Osteocyte (in vitro differentiated cells): ENCODE measurements at regions not wholly inside any gene's neighbourhood (a gene's known extent, or its start where the extent isn't known, plus 50 kb on each side); places are given as distances from the start of the nearest gene placed in this dataset.

Source experiments
- DNase-seq: peaks from one replicate; pipeline ENCODE4 v3.0.0; 2021; ENCODE audit warnings: mixed read lengths; ENCODE audit not compliant: unreplicated experiment; ENCODE audit errors: extremely low spot score
- H3K27ac Mint-ChIP-seq: one replicate; pipeline ENCODE4 v1.8.0; 2021; ENCODE audit warnings: mild to moderate bottlenecking, mixed read lengths; ENCODE audit not compliant: unreplicated experiment
- H3K27me3 Mint-ChIP-seq: one replicate; pipeline ENCODE4 v1.8.0; 2021; ENCODE audit warnings: mixed read lengths; ENCODE audit not compliant: unreplicated experiment
- H3K36me3 Mint-ChIP-seq: one replicate; pipeline ENCODE4 v1.8.0; 2021; ENCODE audit warnings: mixed read lengths; ENCODE audit not compliant: unreplicated experiment
- H3K4me1 Mint-ChIP-seq: one replicate; pipeline ENCODE4 v1.8.0; 2021; ENCODE audit warnings: mixed read lengths; ENCODE audit not compliant: unreplicated experiment
- H3K4me3 Mint-ChIP-seq: one replicate; pipeline ENCODE4 v1.8.0; 2021; ENCODE audit warnings: mild to moderate bottlenecking, moderate library complexity, mixed read lengths; ENCODE audit not compliant: unreplicated experiment
- H3K9me3 Mint-ChIP-seq: one replicate; pipeline ENCODE4 v1.8.0; 2021; ENCODE audit warnings: mixed read lengths; ENCODE audit not compliant: unreplicated experiment
- CTCF ChIP-seq: fragments of 200-600 bp; sonication (generic); IDR thresholded peaks from 2 replicates; pipeline ENCODE4 v1.5.0; 2021; ENCODE audit warnings: antibody characterized with exemption, mild to moderate bottlenecking, moderate library complexity

- H3K4me1 Mint-ChIP-seq: no peaks in the 10 kb centered on the region
- peaks cover 7% of the 10 kb centered on the region for H3K27me3 Mint-ChIP-seq
- no peak overlapping the region for H3K27ac Mint-ChIP-seq
- H3K9me3 Mint-ChIP-seq: no peaks in the 10 kb centered on the region
- no peak for DNase-seq
- no peak overlapping the region for H3K4me3 Mint-ChIP-seq
- TF ChIP-seq CTCF: no peak
- no peaks in the 10 kb centered on the region for H3K36me3 Mint-ChIP-seq
Measured at GRCh38 chr14:30303350-30303749, 255.6 kb upstream of the G2E3 start.

GRCh38 chr14:30305346-30305745, 253.6 kb upstream of the G2E3 start:
- Mint-ChIP-seq H3K4me1 (no peaks in the 10 kb centered on the region), H3K9me3 (no peaks in the 10 kb centered on the region), H3K27me3 (peaks cover 3% of the 10 kb centered on the region), H3K27ac (no peak overlapping the region), H3K4me3 (no peak overlapping the region), H3K36me3 (no peaks in the 10 kb centered on the region)
- no peak for DNase-seq
- no peak for TF ChIP-seq CTCF

- Mint-ChIP-seq H3K9me3 (no peaks in the 10 kb centered on the region), H3K27ac (no peak overlapping the region), H3K36me3 (no peaks in the 10 kb centered on the region), H3K27me3 (peaks cover 3% of the 10 kb centered on the region), H3K4me1 (no peaks in the 10 kb centered on the region), H3K4me3 (no peak overlapping the region)
- no peak for DNase-seq
- TF ChIP-seq CTCF: no peak
Measured at GRCh38 chr14:30309405-30309804, 249.6 kb upstream of the G2E3 start.

- no peaks in the 10 kb centered on the region for H3K27me3 Mint-ChIP-seq
- H3K36me3 Mint-ChIP-seq: no peaks in the 10 kb centered on the region
- no peak overlapping the region for H3K27ac Mint-ChIP-seq
- H3K9me3 Mint-ChIP-seq: peaks cover 8% of the 10 kb centered on the region
- no peak for TF ChIP-seq CTCF
- no peaks in the 10 kb centered on the region for H3K4me1 Mint-ChIP-seq
- DNase-seq: no peak
- no peak overlapping the region for H3K4me3 Mint-ChIP-seq
Measured at GRCh38 chr14:30312214-30312613, 246.7 kb upstream of the G2E3 start.

GRCh38 chr14:30317729-30318128, 241.2 kb upstream of the G2E3 start:
- no peak overlapping the region for H3K4me3 Mint-ChIP-seq
- no peaks in the 10 kb centered on the region for H3K4me1 Mint-ChIP-seq
- no peaks in the 10 kb centered on the region for H3K36me3 Mint-ChIP-seq
- no peak for DNase-seq
- TF ChIP-seq CTCF: no peak
- peaks cover 8% of the 10 kb centered on the region for H3K9me3 Mint-ChIP-seq
- no peak overlapping the region for H3K27ac Mint-ChIP-seq
- no peaks in the 10 kb centered on the region for H3K27me3 Mint-ChIP-seq
